GM20000 (cell line): ENCODE measurements at regions not wholly inside any gene's neighbourhood (a gene's known extent, or its start where the extent isn't known, plus 50 kb on each side); places are given as distances from the start of the nearest gene placed in this dataset.

Experiments
- DNase-seq: peaks from one replicate; pipeline ENCODE4 v3.0.0; 2012; ENCODE audit warnings: low spot score
- CTCF ChIP-seq: IDR thresholded peaks from 2 replicates; pipeline ENCODE4 v1.5.1; 2012; ENCODE audit warnings: mild to moderate bottlenecking, control low read depth; ENCODE audit errors: extremely low read depth, missing control alignments

GRCh38 chr12:84766375-84766774 lies 146.2 kb downstream of the SLC6A15 start:
- TF ChIP-seq CTCF = no peak
- no peak for DNase-seq

- no peak for DNase-seq
- TF ChIP-seq CTCF = no peak
These were observed 148.6 kb downstream of the SLC6A15 start for GRCh38 chr12:84764001-84764400.

GRCh38 chr12:84763107-84763506 lies 149.5 kb downstream of the SLC6A15 start:
- DNase-seq = no peak
- TF ChIP-seq CTCF = no peak

- no peak for TF ChIP-seq CTCF
- DNase-seq = no peak
These were observed 152.3 kb downstream of the SLC6A15 start for GRCh38 chr12:84760091-84760865.

GRCh38 chr12:84757978-84758377 lies 154.6 kb downstream of the SLC6A15 start:
- TF ChIP-seq CTCF = no peak
- DNase-seq = no peak

GRCh38 chr12:84756961-84757360 lies 155.6 kb downstream of the SLC6A15 start:
- no peak for TF ChIP-seq CTCF
- no peak for DNase-seq

GRCh38 chr12:84745127-84745526 lies 167.5 kb downstream of the SLC6A15 start:
- TF ChIP-seq CTCF = no peak
- no peak for DNase-seq
